GM19463 (cell line): ENCODE measurements at regions not wholly inside any gene's neighbourhood (a gene's known extent, or its start where the extent isn't known, plus 50 kb on each side); places are given as distances from the start of the nearest gene placed in this dataset.
"Not testable (repeated sequence)": the region's sequence is repeated elsewhere in the genome, so short reads cannot be mapped to it uniquely, and the experiment has no call there.

ENCODE experiments used
- ATAC-seq: cut with Tn5 transposase; IDR thresholded peaks from one replicate; pipeline ENCODE4 v1.9.1; 2021; ENCODE audit warnings: mild to moderate bottlenecking, moderate library complexity; ENCODE audit not compliant: unreplicated experiment

- ATAC-seq: not testable (repeated sequence)
Observed at GRCh38 chr16:29118301-29118957, 133.6 kb downstream of the LAT start.

GRCh38 chr16:29117631-29118030 lies 132.8 kb downstream of the LAT start:
- no peak for ATAC-seq

GRCh38 chr16:29116980-29117379 lies 132.1 kb downstream of the LAT start:
- ATAC-seq: no peak

GRCh38 chr16:29116207-29116606 lies 131.4 kb downstream of the LAT start:
- not testable (repeated sequence) for ATAC-seq

- not testable (repeated sequence) for ATAC-seq
Observed at GRCh38 chr16:29115802-29116141, 130.9 kb downstream of the LAT start.

- not testable (repeated sequence) for ATAC-seq
Observed at GRCh38 chr16:29114989-29115801, 130.3 kb downstream of the LAT start.

GRCh38 chr16:29114574-29114973 lies 129.7 kb downstream of the LAT start:
- no peak for ATAC-seq

- ATAC-seq: not testable (repeated sequence)
Observed at GRCh38 chr16:29113446-29113845, 128.6 kb downstream of the LAT start.

GRCh38 chr16:29112755-29113347 lies 128.0 kb downstream of the LAT start:
- ATAC-seq: no peak

- ATAC-seq: not testable (repeated sequence)
Observed at GRCh38 chr16:29111901-29112680, 127.2 kb downstream of the LAT start.

GRCh38 chr16:29111421-29111820 lies 126.6 kb downstream of the LAT start:
- no peak for ATAC-seq

GRCh38 chr16:29108625-29109169 lies 123.8 kb downstream of the LAT start:
- not testable (repeated sequence) for ATAC-seq

- no peak for ATAC-seq
Observed at GRCh38 chr16:29107299-29107698, 122.4 kb downstream of the LAT start.

GRCh38 chr16:29106259-29106908 lies 121.5 kb downstream of the LAT start:
- not testable (repeated sequence) for ATAC-seq

GRCh38 chr16:29104600-29104999 lies 119.7 kb downstream of the LAT start:
- ATAC-seq: not testable (repeated sequence)

- ATAC-seq: not testable (repeated sequence)
Observed at GRCh38 chr16:29097965-29098364, 113.1 kb downstream of the LAT start.

- not testable (repeated sequence) for ATAC-seq
Observed at GRCh38 chr16:29094729-29095624, 110.1 kb downstream of the LAT start.

- not testable (repeated sequence) for ATAC-seq
Observed at GRCh38 chr16:29094325-29094724, 109.5 kb downstream of the LAT start.

- not testable (repeated sequence) for ATAC-seq
Observed at GRCh38 chr16:29089679-29090078, 104.8 kb downstream of the LAT start.
